Esophagus squamous epithelium (tissue), 4 donors: ENCODE measurements at regions not wholly inside any gene's neighbourhood (a gene's known extent, or its start where the extent isn't known, plus 50 kb on each side); places are given as distances from the start of the nearest gene placed in this dataset.

Experiments
- POLR2A ChIP-seq, 4 donors: fragments of 450-650 bp; IDR thresholded peaks; one replicate each; pipeline ENCODE4 v1.6.1; 2017; ENCODE audit warnings: antibody characterized with exemption in 4 of 4, mild to moderate bottlenecking in 4 of 4, moderate library complexity in 3 of 4
- TF ChIP-seq, protein P1 (sequence below), 6 experiments: fragments of 450-650 bp in 4 of 6; fragments of 200-600 bp in 2 of 6; sonication (generic) in 2 of 6; IDR thresholded peaks; one replicate each; pipeline ENCODE4 v1.5.1; 2016 to 2019; ENCODE audit warnings: antibody characterized with exemption in 6 of 6, mild to moderate bottlenecking in 4 of 6, moderate library complexity in 4 of 6

DNA sequence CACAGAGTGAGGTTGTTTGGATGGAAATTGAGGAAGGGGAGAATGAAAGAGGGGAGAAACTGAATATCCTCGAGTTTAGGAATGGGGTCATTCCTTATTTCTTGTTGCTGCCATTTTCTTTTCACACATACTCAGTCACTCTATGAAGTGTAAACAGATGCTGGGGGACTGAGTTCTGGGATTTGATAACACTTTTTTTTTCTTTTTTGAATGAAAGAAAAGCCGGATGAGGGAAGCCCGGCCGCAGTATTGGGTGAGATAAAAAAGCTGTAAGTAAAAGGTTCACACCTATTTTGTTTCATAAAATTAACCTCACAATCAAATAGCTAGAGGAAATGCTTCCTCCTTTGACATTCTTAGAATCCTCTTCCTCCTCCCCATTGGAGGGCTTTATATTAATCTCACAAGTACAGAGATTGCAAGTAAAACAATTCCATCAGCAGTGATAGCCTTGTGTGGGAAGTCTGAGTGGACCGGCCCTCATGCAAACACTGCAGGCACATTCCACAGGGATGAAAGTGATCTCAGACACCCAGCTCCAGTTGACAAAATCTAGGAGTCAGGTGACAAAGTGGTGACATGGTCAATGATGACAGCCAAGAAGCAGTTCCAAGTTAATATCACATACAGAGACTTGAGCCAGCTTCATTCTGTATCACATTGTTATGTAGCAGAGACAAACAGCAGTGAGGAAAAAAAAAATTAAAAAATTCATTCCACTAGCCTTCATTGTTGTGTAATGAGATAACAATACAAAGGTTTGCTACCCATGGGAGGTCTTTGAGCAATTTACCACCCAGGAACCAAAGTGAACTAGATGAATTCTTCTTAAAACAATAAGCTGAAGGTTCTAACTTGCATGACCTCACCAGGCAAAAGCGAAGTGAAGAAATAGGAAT lies 391.1 kb upstream of the HSF2 start:
- TF ChIP-seq, protein P1, sequence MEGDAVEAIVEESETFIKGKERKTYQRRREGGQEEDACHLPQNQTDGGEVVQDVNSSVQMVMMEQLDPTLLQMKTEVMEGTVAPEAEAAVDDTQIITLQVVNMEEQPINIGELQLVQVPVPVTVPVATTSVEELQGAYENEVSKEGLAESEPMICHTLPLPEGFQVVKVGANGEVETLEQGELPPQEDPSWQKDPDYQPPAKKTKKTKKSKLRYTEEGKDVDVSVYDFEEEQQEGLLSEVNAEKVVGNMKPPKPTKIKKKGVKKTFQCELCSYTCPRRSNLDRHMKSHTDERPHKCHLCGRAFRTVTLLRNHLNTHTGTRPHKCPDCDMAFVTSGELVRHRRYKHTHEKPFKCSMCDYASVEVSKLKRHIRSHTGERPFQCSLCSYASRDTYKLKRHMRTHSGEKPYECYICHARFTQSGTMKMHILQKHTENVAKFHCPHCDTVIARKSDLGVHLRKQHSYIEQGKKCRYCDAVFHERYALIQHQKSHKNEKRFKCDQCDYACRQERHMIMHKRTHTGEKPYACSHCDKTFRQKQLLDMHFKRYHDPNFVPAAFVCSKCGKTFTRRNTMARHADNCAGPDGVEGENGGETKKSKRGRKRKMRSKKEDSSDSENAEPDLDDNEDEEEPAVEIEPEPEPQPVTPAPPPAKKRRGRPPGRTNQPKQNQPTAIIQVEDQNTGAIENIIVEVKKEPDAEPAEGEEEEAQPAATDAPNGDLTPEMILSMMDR (IDR thresholded peaks at IDR 0.05): no peak
- TF ChIP-seq POLR2A (IDR thresholded peaks at IDR 0.05): no peak
